ENCODE measurements at regions not wholly inside any gene's neighbourhood (a gene's known extent, or its start where the extent isn't known, plus 50 kb on each side); places are given as distances from the start of the nearest gene placed in this dataset.

- TF ChIP-seq, protein P1, sequence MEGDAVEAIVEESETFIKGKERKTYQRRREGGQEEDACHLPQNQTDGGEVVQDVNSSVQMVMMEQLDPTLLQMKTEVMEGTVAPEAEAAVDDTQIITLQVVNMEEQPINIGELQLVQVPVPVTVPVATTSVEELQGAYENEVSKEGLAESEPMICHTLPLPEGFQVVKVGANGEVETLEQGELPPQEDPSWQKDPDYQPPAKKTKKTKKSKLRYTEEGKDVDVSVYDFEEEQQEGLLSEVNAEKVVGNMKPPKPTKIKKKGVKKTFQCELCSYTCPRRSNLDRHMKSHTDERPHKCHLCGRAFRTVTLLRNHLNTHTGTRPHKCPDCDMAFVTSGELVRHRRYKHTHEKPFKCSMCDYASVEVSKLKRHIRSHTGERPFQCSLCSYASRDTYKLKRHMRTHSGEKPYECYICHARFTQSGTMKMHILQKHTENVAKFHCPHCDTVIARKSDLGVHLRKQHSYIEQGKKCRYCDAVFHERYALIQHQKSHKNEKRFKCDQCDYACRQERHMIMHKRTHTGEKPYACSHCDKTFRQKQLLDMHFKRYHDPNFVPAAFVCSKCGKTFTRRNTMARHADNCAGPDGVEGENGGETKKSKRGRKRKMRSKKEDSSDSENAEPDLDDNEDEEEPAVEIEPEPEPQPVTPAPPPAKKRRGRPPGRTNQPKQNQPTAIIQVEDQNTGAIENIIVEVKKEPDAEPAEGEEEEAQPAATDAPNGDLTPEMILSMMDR (IDR thresholded peaks at IDR 0.05), result no peak
- no peak for TF ChIP-seq POLR2A (IDR thresholded peaks at IDR 0.05)
- TF ChIP-seq EP300 (IDR thresholded peaks at IDR 0.05; ENCODE audit: low read depth), result no peak
- TF ChIP-seq POLR2AphosphoS5 (IDR thresholded peaks at IDR 0.05), result no peak
Measured at GRCh38 chr2:9721344-9721743, 90.5 kb upstream of the YWHAQ start.
